Aorta (tissue), 5 donors: ENCODE measurements at regions not wholly inside any gene's neighbourhood (a gene's known extent, or its start where the extent isn't known, plus 50 kb on each side); places are given as distances from the start of the nearest gene placed in this dataset.

Experiments used
- ATAC-seq: fragments of 200-7000 bp; cut with Tn5 transposase; one replicate; pipeline ENCODE4 v1.9.1; 2022; ENCODE audit warnings: moderate library complexity; ENCODE audit not compliant: low FRiP score
- DNase-seq, 2 donors: peaks; one replicate each; pipeline ENCODE4 v3.0.0-alpha.2; 2020
- H3K27ac ChIP-seq, 2 donors: one replicate each; pipeline ENCODE4 v1.5.1; 2013; ENCODE audit warnings: low read length in 2 of 2, mild to moderate bottlenecking in 2 of 2, moderate library complexity in 2 of 2, control low read depth in 1 of 2, inconsistent platforms in 1 of 2, low read depth in 1 of 2
- H3K27me3 ChIP-seq, 2 donors: one replicate each; pipeline ENCODE4 v1.6.1; 2013; ENCODE audit warnings: control low read depth in 1 of 2, low read length in 1 of 2, mild to moderate bottlenecking in 1 of 2, moderate library complexity in 1 of 2; ENCODE audit not compliant: insufficient read depth in 2 of 2, control insufficient read depth in 1 of 2
- H3K36me3 ChIP-seq, 2 donors: one replicate each; pipeline ENCODE4 v1.6.1; 2013; ENCODE audit warnings: control low read depth in 1 of 2, low read length in 1 of 2, mild to moderate bottlenecking in 1 of 2; ENCODE audit not compliant: insufficient read depth in 2 of 2, control insufficient read depth in 1 of 2
- H3K4me1 ChIP-seq, 2 donors: one replicate each; pipeline ENCODE4 v1.6.1; 2013; ENCODE audit warnings: low read length in 2 of 2, control low read depth in 1 of 2, mild to moderate bottlenecking in 1 of 2, moderate library complexity in 1 of 2; ENCODE audit not compliant: insufficient read depth in 2 of 2, control insufficient read depth in 1 of 2
- H3K4me3 ChIP-seq, 2 donors: one replicate each; pipeline ENCODE4 v1.5.1; 2013; ENCODE audit warnings: low read length in 2 of 2, control low read depth in 1 of 2, mild to moderate bottlenecking in 1 of 2
- H3K9me3 ChIP-seq: one replicate; pipeline ENCODE4 v1.6.1; 2013; ENCODE audit warnings: mild to moderate bottlenecking, low read length; ENCODE audit not compliant: control insufficient read depth
- WGBS, 2 donors: extraction: QIAGEN DNeasy Blood & Tissue Kit; methylation state at CpG; one replicate each; pipeline ENCODE4 v1.1.7; 2013; 5-methylcytosine and 5-hydroxymethylcytosine counted together
- intact Hi-C, 2 donors: fragments of 100-400 bp; cut with DNase I; formaldehyde crosslinking; loops; one replicate each; pipeline versions ENCODE4 v1.14.2 to v1.15.0; 2022
- donor health status: healthy with polysubstance abuse.
- donor health status: Bipolar disorder and iron deficiency.
- donor health status: DM: no; HTN: no; CAD: no.
- donor health status: DM: no; HTN: no; CAD: no.
- donor health status: DM: yes; HTN: yes; CAD: no.

- ATAC-seq (no peak), DNase-seq (no peak)
- H3K27me3 ChIP-seq, result no peaks in the 10 kb centered on the region
- H3K4me3 ChIP-seq, result no peak overlapping the region
- H3K27ac ChIP-seq, result no peak overlapping the region
- WGBS, 2 donors, result 48 to 49% methylated on average over 2 of the region's 2 CpGs
- no peaks in the 10 kb centered on the region for H3K4me1 ChIP-seq
- no peaks in the 10 kb centered on the region for H3K36me3 ChIP-seq
- peaks cover 2% of the 10 kb centered on the region for H3K9me3 ChIP-seq
- intact Hi-C loops, result loop anchor here in 1 of 2 donors (10.0 kb wide), 1 partner anchor 186 kb away; no protein-coding TSS in a partner anchor
Observed at GRCh38 chr13:109431217-109431616, 355.2 kb downstream of the IRS2 start.

- ATAC-seq, result no peak
- Histone ChIP-seq H3K36me3 (no peaks in the 10 kb centered on the region), H3K4me1 (no peaks in the 10 kb centered on the region), H3K4me3 (no peak overlapping the region), H3K9me3 (peaks cover 2% of the 10 kb centered on the region), H3K27me3 (no peaks in the 10 kb centered on the region), H3K27ac (no peak overlapping the region)
- no peak for DNase-seq
- WGBS, 2 donors, result 91 to 95% methylated on average over 3 of the region's 3 CpGs
- intact Hi-C loops, result no loop called here
Observed at GRCh38 chr13:109428146-109428545, 358.2 kb downstream of the IRS2 start.

GRCh38 chr13:109427695-109428094 lies 358.7 kb downstream of the IRS2 start:
- H3K27ac ChIP-seq, result no peak overlapping the region
- DNase-seq, result no peak
- 95 to 97% methylated on average over 3 of the region's 3 CpGs for WGBS, 2 donors
- H3K36me3 ChIP-seq, result no peaks in the 10 kb centered on the region
- no peak for ATAC-seq
- intact Hi-C loops, result no loop called here
- H3K9me3 ChIP-seq, result peaks cover 2% of the 10 kb centered on the region
- no peaks in the 10 kb centered on the region for H3K4me1 ChIP-seq
- no peak overlapping the region for H3K4me3 ChIP-seq
- no peaks in the 10 kb centered on the region for H3K27me3 ChIP-seq

DNA sequence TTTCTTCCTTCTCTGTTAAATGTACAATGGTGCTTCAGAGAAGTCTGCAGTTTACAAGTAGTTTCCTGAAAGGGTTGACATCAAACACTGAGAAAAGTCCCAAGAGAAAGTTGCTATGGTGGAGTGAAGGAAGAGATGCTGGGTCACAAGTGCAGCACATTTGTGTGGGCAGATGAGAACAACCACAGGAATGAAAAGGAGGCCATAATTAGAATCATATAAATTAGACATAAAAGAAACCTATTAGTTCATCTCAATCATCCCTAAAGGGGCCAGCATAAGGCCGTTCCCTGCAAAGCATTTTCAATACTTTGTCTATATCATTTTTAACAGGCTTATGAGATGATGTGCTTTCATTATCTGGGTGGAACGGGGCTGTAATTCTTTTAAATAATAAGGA lies 359.2 kb downstream of the IRS2 start:
- 89 to 97% methylated on average over 2 of the region's 2 CpGs for WGBS, 2 donors
- no peak for DNase-seq

DNA sequence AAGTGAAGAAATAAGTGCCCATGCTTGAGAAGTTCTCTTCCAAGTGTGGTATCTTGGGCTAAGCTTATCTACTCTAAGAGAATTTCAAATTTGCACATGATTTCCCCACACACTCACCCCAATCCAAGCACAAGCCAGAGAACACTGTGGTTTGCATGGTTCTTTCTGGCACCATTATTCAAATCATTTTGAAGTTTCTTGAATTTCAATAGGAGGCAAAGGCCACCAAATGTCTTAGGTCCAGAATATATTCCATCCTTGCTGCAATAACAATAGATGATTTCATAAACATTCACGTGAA lies 359.7 kb downstream of the IRS2 start:
- H3K36me3 ChIP-seq, result no peaks in the 10 kb centered on the region

More for the DNA sequence above, 359.2 kb downstream of the IRS2 start:
- Histone ChIP-seq H3K27me3 (no peaks in the 10 kb centered on the region), H3K9me3 (peaks cover 2% of the 10 kb centered on the region), H3K4me1 (no peaks in the 10 kb centered on the region), H3K36me3 (no peaks in the 10 kb centered on the region), H3K4me3 (no peak overlapping the region), H3K27ac (no peak overlapping the region)
- intact Hi-C loops, result no loop called here
- no peak for ATAC-seq

DNA sequence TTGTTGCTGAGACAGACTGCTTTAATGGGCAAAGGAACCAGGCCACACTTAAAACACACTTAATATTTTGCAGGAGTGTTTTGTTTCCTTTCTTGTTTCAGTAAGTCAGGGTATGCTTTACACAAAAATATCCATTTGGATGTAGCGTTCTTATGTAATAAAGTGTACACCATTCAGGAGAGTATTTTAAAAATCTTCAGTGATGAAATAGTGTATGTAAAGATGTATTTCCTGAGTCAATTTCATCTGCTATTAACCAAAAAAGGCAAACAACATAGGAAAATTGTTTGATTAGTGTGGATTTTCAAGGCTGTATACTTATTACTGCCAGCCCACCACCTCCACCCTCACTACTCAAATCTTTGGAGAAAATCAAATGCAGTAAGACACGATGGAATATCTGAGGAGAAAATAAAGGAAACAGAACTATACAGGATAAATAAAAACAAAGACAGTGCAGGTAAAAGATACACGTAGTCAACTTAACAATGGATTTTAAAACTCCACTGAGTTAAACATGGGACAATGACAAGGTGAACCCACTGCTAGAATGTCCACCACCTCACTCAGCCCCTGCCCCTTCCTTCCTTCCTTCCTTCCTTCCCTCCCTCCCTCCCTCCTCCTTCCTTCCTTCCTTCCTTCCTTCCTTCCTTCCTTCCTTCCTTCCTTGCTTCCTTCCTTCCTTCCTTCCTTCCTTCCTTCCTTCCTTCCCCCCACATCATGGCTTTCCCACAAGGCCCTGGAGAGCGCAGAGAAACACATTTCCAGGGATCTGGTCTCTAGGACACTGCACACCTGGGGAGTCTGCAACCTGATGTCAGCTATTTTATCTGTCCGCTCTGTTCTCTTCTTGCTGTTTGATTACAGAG lies 360.3 kb downstream of the IRS2 start:
- Histone ChIP-seq H3K36me3 (no peaks in the 10 kb centered on the region), H3K27ac (no peak overlapping the region), H3K4me1 (no peaks in the 10 kb centered on the region), H3K9me3 (peaks cover 2% of the 10 kb centered on the region), H3K4me3 (no peak overlapping the region), H3K27me3 (no peaks in the 10 kb centered on the region)
- intact Hi-C loops, result no loop called here
- DNase-seq, result no peak
- 73 to 93% methylated on average over 5 of the region's 5 CpGs for WGBS, 2 donors
- ATAC-seq, result no peak

More for the DNA sequence above, 359.7 kb downstream of the IRS2 start:
- Histone ChIP-seq H3K27ac (no peak overlapping the region), H3K4me3 (no peak overlapping the region), H3K4me1 (no peaks in the 10 kb centered on the region), H3K27me3 (no peaks in the 10 kb centered on the region), H3K9me3 (peaks cover 2% of the 10 kb centered on the region)
- no peak for DNase-seq
- intact Hi-C loops, result no loop called here
- no peak for ATAC-seq
- WGBS, 2 donors, result 97% methylated on average over 1 of the region's 1 CpG

- WGBS, 2 donors, result 88 to 92% methylated on average over 4 of the region's 4 CpGs
- ATAC-seq (no peak), DNase-seq (no peak)
- Histone ChIP-seq H3K9me3 (no peaks in the 10 kb centered on the region), H3K27me3 (no peaks in the 10 kb centered on the region), H3K4me1 (no peaks in the 10 kb centered on the region), H3K4me3 (no peak overlapping the region), H3K36me3 (no peaks in the 10 kb centered on the region), H3K27ac (no peak overlapping the region)
- intact Hi-C loops, result no loop called here
Observed at GRCh38 chr13:109422161-109422560, 364.2 kb downstream of the IRS2 start.

DNA sequence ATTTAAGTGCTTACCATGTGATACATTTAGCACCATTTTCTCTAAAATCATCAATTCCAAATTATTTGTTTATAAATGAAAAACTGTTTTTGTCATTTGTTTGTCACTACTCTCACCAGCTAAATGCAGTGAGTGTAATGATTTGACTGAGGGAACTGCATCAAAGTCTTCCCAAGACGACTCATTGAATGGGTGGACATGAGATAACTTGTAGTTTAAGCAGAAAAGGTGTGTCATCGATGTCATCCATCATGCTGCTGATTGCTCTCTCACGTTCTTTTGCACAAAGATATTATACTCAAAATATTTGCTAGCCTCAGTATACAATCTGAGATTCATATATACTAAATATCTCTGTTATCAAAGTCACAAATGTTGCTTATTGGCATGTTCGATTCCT lies 366.5 kb downstream of the IRS2 start:
- no peak overlapping the region for H3K27ac ChIP-seq
- no peaks in the 10 kb centered on the region for H3K9me3 ChIP-seq
- intact Hi-C loops, result no loop called here

DNA sequence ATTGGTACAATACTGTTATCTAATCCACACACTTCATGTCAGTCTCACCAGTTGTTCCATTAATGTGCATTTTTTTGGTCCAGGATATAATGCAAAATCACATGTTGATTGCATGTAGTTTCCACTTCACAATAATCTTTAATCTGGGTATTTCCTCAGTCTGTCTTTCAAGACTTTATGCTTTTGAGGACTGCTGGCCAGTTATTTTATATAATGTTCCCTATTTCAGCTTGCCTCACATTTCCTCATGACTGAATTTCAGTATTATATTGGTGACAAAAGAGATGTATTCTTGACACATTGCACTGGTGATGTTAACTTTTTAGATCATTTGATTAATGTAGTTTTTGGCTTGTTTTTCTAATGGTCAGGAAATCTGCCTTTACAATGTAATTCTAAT lies 368.3 kb downstream of the IRS2 start:
- Histone ChIP-seq H3K36me3 (no peaks in the 10 kb centered on the region), H3K4me3 (no peak overlapping the region), H3K9me3 (no peaks in the 10 kb centered on the region), H3K27me3 (no peaks in the 10 kb centered on the region), H3K4me1 (no peaks in the 10 kb centered on the region), H3K27ac (no peak overlapping the region)
- DNase-seq (no peak), ATAC-seq (no peak)
- intact Hi-C loops, result no loop called here

More for the DNA sequence above, 366.5 kb downstream of the IRS2 start:
- ATAC-seq (no peak), DNase-seq (no peak)
- Histone ChIP-seq H3K4me1 (no peaks in the 10 kb centered on the region), H3K4me3 (no peak overlapping the region), H3K27me3 (no peaks in the 10 kb centered on the region), H3K36me3 (no peaks in the 10 kb centered on the region)
- WGBS, 2 donors, result 77 to 94% methylated on average over 4 of the region's 4 CpGs
